Vagina (tissue), 2 donors: ENCODE measurements at regions not wholly inside any gene's neighbourhood (a gene's known extent, or its start where the extent isn't known, plus 50 kb on each side); places are given as distances from the start of the nearest gene placed in this dataset.

Source experiments
- DNase-seq, 2 donors: peaks; one replicate each; pipeline ENCODE4 v3.0.0-alpha.2; 2017; ENCODE audit errors: extremely low spot score in 2 of 2
- H3K27ac ChIP-seq: fragments of 200-600 bp; sonication (generic); one replicate; pipeline ENCODE4 v1.5.1; 2019
- H3K27me3 ChIP-seq: fragments of 200-600 bp; sonication (generic); one replicate; pipeline ENCODE4 v1.5.1; 2019
- H3K36me3 ChIP-seq, 2 donors: fragments of 200-600 bp; sonication (generic); one replicate each; pipeline ENCODE4 v1.5.1; 2017 to 2019
- H3K4me1 ChIP-seq: fragments of 200-600 bp; sonication (generic); one replicate; pipeline ENCODE4 v1.5.1; 2019
- H3K4me3 ChIP-seq, 2 donors: fragments of 200-600 bp; sonication (generic); 1 replicate in 1 of 2; 2 replicates in 1 of 2; pipeline ENCODE4 v1.5.1; 2016 to 2019
- H3K9me3 ChIP-seq: fragments of 200-600 bp; sonication (generic); one replicate; pipeline ENCODE4 v1.5.1; 2019
- CTCF ChIP-seq, 3 experiments: fragments of 450-650 bp in 2 of 3; fragments of 200-600 bp in 1 of 3; sonication (generic) in 1 of 3; IDR thresholded peaks; one replicate each; pipeline ENCODE4 v1.5.1; 2017 to 2019; ENCODE audit warnings: antibody characterized with exemption in 3 of 3, mild to moderate bottlenecking in 2 of 3, moderate library complexity in 2 of 3
- POLR2A ChIP-seq, 2 donors: fragments of 450-650 bp; IDR thresholded peaks; one replicate each; pipeline ENCODE4 v1.6.1; 2017; ENCODE audit warnings: antibody characterized with exemption in 2 of 2, mild to moderate bottlenecking in 2 of 2, moderate library complexity in 2 of 2
- POLR2AphosphoS5 ChIP-seq, 2 donors: sonication (generic); formaldehyde crosslinking; IDR thresholded peaks; one replicate each; pipeline ENCODE4 v1.9.0; 2017; ENCODE audit warnings: antibody characterized with exemption in 2 of 2, mild to moderate bottlenecking in 2 of 2, low read depth in 1 of 2; ENCODE audit not compliant: insufficient read depth in 1 of 2
- intact Hi-C: fragments of 100-400 bp; cut with DNase I; formaldehyde crosslinking; loops from one replicate; pipeline ENCODE4 v1.15.1; 2023

- intact Hi-C loops: no loop called here
- no peak overlapping the region for H3K4me3 ChIP-seq
- H3K36me3 ChIP-seq: no peaks in the 10 kb centered on the region
- no peak overlapping the region for H3K27ac ChIP-seq
- H3K27me3 ChIP-seq: no peaks in the 10 kb centered on the region
- no peak for DNase-seq
- TF ChIP-seq POLR2AphosphoS5 (IDR thresholded peaks at IDR 0.05; ENCODE audit: insufficient read depth in 1 of 2, low read depth in 1 of 2) (no peak), CTCF (IDR thresholded peaks at IDR 0.05) (no peak), POLR2A (IDR thresholded peaks at IDR 0.05) (no peak)
- H3K9me3 ChIP-seq: no peaks in the 10 kb centered on the region
- no peaks in the 10 kb centered on the region for H3K4me1 ChIP-seq
These were observed 695.5 kb upstream of the DDX18 start for GRCh38 chr2:117118994-117119393.

- H3K4me1 ChIP-seq: no peaks in the 10 kb centered on the region
- TF ChIP-seq POLR2AphosphoS5 (IDR thresholded peaks at IDR 0.05; ENCODE audit: insufficient read depth in 1 of 2, low read depth in 1 of 2): no peak
- no peak for TF ChIP-seq POLR2A (IDR thresholded peaks at IDR 0.05)
- TF ChIP-seq CTCF (IDR thresholded peaks at IDR 0.05): no peak
These were observed 691.1 kb upstream of the DDX18 start for GRCh38 chr2:117123362-117123761.

GRCh38 chr2:117126656-117127055, 687.8 kb upstream of the DDX18 start:
- no peak for DNase-seq
- TF ChIP-seq POLR2AphosphoS5 (IDR thresholded peaks at IDR 0.05; ENCODE audit: insufficient read depth in 1 of 2, low read depth in 1 of 2) (no peak), CTCF (IDR thresholded peaks at IDR 0.05) (no peak), POLR2A (IDR thresholded peaks at IDR 0.05) (no peak)
- intact Hi-C loops: no loop called here
- no peak overlapping the region for H3K4me3 ChIP-seq
- no peaks in the 10 kb centered on the region for H3K9me3 ChIP-seq
- no peaks in the 10 kb centered on the region for H3K27me3 ChIP-seq
- no peaks in the 10 kb centered on the region for H3K4me1 ChIP-seq
- H3K36me3 ChIP-seq: no peaks in the 10 kb centered on the region
- no peak overlapping the region for H3K27ac ChIP-seq

More at GRCh38 chr2:117123362-117123761, 691.1 kb upstream of the DDX18 start:
- Histone ChIP-seq H3K27me3 (no peaks in the 10 kb centered on the region), H3K36me3 (no peaks in the 10 kb centered on the region), H3K9me3 (no peaks in the 10 kb centered on the region), H3K4me3 (no peak overlapping the region), H3K27ac (no peak overlapping the region)
- no peak for DNase-seq
- intact Hi-C loops: no loop called here

- Histone ChIP-seq H3K27ac (no peak overlapping the region), H3K4me3 (no peak overlapping the region), H3K4me1 (no peaks in the 10 kb centered on the region), H3K27me3 (no peaks in the 10 kb centered on the region), H3K36me3 (no peaks in the 10 kb centered on the region), H3K9me3 (no peaks in the 10 kb centered on the region)
- no peak for DNase-seq
- intact Hi-C loops: no loop called here
- TF ChIP-seq CTCF (IDR thresholded peaks at IDR 0.05) (no peak), POLR2AphosphoS5 (IDR thresholded peaks at IDR 0.05; ENCODE audit: insufficient read depth in 1 of 2, low read depth in 1 of 2) (no peak), POLR2A (IDR thresholded peaks at IDR 0.05) (no peak)
These were observed 686.8 kb upstream of the DDX18 start for GRCh38 chr2:117127680-117128079.

- intact Hi-C loops: no loop called here
- Histone ChIP-seq H3K4me3 (no peak overlapping the region), H3K27me3 (no peaks in the 10 kb centered on the region), H3K4me1 (no peaks in the 10 kb centered on the region), H3K27ac (no peak overlapping the region), H3K9me3 (no peaks in the 10 kb centered on the region), H3K36me3 (no peaks in the 10 kb centered on the region)
- DNase-seq: no peak
- TF ChIP-seq CTCF (IDR thresholded peaks at IDR 0.05): no peak
- TF ChIP-seq POLR2A (IDR thresholded peaks at IDR 0.05): no peak
- TF ChIP-seq POLR2AphosphoS5 (IDR thresholded peaks at IDR 0.05; ENCODE audit: insufficient read depth in 1 of 2, low read depth in 1 of 2): no peak
These were observed 686.0 kb upstream of the DDX18 start for GRCh38 chr2:117128461-117128860.
